Femur (tissue), 1 donor: ENCODE measurements at regions not wholly inside any gene's neighbourhood (a gene's known extent, or its start where the extent isn't known, plus 50 kb on each side); places are given as distances from the start of the nearest gene placed in this dataset.
"Not testable (repeated sequence)": the region's sequence is repeated elsewhere in the genome, so short reads cannot be mapped to it uniquely, and the experiment has no call there.

Experiments
- DNase-seq: peaks from one replicate; pipeline ENCODE4 v3.0.0-alpha.2; 2017

DNA sequence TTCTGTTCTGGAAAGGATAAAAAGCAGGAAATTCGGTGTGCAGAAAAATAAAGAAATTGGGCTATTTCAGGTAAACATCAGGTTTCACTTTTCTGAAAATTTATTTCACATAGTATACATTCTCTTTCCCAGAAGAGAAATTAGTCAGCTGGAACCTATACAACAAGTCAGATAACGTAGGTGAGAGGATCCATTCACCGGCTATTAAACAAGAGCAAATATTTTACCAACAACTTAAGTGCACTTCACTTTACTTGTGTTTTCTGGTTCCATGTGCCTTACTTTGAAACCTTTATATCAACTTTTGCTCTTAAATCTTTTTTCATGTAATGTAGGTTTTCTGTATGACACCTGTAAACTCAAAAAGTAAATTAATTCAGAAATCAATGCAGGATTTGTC is 839.7 kb downstream of the CDH11 start:
- no peak for DNase-seq

DNA sequence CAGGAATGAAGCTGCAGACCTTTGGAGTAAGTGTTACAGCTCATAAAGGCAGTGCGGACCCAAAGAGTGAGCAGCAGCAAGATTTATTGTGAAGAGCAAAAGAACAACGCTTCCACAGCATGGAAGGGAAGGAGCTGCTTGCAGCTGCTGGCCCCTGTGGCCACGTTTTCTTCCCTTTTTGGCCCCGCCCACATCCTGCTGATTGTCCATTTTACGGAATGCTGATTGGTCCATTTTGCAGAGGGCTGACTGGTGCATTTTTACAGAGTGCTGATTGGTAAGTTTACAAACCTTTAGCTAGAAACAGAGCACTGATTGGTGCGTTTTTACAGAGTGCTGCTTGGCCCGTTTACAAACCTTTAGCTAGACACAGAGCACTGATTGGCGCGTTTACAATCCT is 841.5 kb downstream of the CDH11 start:
- no peak for DNase-seq

DNA sequence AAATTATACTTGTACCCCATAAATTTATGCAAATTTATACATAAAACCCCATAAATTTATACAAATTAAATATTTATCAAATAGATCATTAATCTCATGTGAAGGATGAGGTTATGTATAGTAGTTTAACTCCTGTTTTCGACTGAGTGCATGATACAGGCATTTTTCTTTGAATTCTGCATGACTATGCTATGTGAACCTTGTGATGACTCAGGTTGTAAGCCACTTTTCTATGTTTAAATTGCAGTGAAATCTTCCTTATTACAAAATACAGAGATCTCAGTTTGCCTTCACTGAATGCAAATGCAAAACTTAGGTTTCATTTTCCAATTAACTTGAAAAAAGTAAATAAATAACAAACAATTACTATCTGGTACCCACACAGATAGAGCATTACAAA is 843.7 kb downstream of the CDH11 start:
- DNase-seq: no peak

DNA sequence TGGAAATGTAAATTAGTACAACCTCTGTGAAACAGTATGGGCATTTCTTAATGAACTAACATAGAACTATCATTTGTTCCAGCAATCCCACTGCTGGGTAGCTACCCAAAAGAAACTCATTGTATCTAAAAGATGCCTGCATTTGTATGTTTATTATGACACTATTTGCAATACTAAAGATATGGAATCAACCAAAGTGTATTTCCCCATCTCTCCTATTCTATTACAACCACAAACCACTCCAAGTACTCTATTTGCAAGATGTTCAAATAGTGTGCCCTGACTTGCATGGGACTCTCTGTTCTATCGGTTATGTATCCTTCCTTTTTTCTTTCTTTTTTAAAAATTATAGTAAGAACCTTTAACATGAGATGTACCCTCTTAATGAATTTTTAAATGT is 845.2 kb downstream of the CDH11 start:
- no peak for DNase-seq

DNA sequence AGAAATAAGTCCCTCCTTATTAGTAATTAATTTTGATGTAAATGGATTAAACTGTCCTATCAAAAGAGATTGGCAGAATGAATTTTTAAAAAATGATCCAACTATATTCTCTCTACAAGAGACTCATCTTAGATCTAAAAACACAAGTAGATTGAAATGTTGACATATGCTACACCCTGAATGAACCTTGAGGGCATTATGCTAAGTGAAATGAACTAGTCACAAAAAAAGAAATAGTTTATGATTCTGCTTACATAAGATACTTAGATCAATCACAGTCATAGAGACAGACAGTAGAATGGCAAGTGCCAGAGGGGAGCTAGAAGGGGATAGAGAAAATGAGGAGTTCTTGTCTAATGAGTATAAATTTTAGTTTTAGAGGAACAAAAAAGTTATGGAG is 849.8 kb downstream of the CDH11 start:
- no peak for DNase-seq

DNA sequence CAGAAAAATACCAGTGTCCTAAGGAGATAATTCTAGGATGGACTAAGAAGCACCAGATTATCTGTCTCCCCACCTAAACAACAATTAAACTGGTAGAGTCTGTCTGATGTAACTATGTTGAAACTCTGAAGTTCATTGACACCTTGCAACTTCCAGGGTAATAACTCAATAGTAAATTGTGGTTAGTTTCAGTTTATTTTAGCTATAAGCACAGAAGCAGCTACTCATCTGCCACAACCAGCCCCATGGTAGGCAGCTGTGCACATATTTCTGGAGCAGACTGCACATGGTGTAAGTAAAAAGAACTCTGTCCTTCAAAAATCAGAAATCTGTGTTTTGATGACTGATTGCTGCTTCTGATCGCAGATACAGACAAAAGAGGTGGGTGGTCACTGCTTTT is 852.1 kb downstream of the CDH11 start:
- no peak for DNase-seq

DNA sequence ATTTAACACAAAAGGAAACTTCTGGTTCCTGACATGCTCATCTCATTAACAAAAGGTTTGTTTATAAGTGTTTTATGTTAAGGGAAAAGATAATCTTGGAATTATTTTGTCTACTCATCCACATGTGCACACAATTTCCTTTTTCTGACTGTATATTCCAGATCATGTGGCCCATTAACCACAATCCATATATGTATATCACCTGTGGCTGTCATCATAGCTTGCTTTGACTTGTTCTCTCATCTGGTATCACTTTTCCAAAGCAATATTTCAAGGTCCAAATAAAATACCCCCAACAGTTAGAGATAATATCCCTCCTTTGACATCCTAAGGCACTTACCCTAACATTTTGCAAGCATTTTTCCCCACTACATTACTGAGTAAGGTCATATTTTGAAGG is 856.1 kb downstream of the CDH11 start:
- no peak for DNase-seq

DNA sequence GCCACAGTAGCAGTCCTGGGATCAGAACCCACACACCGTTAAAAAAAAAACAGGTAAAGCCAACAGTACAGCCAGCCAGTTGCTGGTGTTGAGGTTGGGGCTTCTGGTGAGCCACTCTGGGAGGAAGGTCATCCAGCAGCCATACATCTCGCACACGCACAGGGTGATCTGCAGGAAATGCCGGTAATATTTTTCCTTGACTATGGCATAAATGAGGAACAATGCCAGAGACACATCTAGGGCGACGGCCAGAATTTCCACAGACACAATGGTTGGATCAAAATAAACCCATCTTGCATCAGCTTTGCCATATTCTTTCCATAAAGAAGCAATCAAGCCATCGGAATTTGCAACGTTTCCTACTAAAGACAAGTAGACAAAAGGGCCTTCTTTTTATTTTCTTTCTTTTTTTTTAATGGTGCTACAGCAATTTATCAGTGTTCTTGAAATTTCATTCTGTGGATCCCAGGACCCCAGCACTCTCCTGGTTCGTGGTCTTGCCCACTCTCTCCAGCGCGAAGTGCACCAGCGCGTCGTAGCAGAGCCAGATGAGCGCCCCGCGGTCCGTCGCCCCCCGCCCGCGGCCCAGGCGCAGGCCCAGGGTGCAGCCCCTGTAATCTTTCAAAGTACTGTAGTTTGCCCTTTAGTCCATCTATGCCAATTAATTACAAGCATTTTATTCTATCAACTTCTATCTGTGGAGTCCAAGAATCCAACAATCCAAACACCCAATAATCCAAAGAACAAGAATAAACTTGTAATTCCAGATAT is 861.0 kb downstream of the CDH11 start:
- not testable (repeated sequence) for DNase-seq

DNA sequence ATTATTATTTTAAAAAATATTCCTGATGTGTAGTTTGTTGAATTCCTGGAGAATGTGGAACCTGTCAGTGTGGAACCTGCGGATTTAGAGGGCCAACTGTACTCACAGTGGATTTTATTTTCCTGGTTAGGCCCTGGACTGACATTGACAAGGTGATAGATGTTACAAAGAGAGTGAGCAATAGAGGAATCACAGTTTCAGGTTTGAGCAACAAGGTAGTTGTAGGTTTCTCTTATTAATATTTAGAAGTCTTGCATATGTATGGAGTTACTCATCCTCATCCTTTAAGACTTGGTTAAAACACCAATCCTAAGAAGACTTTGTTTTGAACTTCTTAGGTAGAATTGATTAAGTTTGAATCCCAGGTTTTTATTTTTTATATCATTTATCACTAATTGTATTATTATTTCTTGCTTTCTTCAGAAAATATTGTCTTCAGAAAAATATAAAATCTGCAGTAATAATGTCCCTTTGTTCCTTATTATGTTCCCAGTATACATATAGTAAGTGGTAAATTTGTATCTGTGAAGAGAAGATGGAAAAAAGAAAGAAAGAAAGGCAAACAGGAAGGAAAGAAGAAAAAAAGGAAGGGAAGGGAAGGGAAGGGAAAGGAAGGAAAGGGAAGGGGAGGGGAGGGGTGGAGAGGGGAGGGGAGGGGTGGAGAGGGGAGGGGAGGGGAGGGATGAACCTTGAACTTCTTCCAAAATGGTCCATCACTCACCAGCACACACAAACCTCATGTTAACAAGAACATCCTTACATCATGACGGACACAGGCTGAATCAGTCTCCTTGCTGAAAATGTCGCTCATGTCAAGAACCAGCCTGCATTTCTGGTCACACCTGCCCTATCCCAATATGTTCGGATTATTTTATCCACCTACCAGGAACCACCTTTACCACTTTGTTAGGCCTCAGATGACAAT is 867.2 kb downstream of the CDH11 start:
- DNase-seq: no peak

DNA sequence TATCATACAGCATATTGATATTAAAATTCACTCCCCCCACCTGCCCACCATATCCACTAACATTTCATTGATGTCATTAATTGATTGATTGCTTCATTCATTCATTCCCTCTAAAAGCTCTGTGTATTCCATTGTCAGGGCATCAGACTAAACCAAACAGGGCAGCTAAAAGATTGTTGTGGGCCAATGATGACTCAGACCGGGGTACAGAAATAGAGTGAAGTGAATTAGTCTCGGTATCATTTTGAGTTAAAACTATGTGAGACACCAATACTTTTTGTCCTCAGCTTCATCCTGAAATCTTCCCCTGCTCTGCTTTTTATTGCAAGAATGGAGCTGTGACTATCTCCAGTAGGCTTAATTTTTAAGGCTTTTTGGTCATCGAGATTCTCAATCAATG is 868.3 kb downstream of the CDH11 start:
- DNase-seq: no peak

DNA sequence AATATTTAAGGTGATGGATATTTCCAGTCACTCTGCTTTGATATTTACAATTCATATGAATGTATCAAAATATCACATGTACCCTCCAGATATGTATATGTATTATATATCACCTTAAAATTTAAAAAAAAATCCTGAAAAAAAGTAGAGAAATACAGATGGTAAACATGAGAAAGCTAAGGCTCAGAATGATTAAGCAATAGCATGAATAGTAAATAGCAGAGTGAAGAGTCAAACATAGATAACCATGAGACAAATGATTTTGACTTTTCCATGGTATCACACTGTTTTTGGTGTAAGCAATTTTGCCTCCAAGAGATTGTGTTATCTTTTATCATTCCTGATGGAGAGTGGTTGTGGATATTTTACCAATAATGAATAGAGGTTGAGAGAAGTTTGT is 868.8 kb downstream of the CDH11 start:
- no peak for DNase-seq

DNA sequence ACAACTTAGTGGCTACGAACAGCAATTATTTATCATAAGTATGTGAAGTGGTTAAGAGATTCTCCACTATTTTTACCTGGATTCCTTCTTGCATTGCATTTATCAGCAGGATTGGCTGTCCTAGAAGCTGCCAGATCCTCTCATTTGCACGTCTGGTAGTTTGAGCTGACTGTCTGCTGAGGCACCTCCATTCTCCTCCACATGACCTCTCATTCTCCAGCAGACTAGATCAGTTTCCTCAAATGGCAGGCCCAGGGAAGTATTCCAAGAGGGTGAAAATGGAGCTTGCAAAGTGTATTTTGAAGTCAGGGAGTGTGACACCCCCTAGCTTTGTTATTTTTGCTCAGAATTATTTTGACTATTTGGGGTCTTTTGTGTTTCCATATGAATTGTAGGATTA is 870.1 kb downstream of the CDH11 start:
- no peak for DNase-seq

DNA sequence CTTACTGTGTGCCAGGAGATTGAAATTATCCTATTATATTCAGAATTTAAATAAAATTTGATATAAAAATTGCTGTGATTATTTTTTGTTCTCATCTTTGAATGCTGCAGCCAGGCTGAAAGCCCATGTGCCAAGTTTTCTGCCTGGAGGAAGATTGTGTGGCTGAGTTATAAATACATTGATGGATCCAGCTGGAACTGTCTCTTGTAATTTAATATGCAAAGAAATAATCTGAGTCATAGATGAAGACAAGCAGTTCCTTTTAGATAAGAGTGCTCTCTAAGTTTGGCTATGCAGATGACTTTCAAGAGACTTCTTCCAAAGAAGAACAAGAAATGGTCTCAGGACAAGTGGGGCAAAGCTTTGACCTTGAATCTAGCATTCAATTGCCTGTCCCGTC is 871.0 kb downstream of the CDH11 start:
- no peak for DNase-seq

DNA sequence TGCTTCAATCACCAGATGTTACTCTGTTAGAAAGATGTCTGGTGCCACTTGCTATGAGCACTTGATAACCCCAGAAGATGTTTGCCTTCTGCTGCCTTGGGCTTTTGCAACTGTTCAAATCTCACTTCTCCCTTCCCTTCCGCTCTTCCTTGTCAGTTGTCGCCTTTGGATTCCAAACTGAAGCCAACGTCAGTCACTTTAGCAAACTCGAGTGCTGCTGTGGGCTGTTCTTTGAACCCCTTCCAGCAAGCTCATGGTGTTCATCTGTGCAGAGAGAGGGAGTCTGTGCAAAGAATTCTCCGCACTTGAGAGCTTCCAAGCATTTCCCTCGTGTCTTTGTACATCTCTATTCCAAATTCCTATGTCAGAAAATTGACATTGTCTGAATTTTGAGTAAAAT is 879.4 kb downstream of the CDH11 start:
- DNase-seq: no peak

DNA sequence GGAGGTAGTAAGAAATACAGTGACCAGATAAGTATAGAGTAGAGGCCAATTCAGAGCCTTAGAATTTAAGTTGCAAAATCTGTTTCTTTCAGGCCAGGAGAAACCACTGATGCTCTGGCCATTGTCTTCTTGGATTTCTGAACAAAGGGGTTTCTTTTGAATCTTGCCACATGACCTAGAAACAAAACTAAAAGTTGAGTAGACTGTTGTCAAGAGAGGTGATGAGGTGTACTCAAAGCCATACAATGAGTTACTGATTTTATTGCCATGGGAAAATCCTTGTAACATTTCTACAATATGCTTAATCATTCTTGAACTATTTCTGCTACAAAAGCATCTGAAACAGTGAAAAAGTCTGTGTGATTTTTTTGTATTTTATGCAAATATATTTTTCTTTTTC is 881.3 kb downstream of the CDH11 start:
- no peak for DNase-seq

DNA sequence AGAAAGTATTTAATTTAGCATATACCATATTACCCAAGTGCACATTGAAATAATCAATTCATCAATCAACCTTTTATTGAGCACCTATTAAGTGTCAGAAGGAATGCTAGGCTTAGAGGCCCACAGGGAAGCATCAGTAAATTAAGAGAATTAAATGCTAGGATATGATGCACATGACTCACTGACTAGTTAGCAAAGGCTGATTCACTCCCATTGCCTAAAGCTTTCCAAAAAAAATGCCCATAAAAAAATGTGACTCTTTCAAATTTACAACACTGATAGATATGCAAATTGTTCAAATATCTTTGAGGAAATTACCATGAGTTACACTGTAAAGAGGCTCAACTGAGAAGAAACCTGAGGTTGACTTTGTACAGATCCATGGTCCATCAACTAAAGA is 883.3 kb downstream of the CDH11 start:
- no peak for DNase-seq

DNA sequence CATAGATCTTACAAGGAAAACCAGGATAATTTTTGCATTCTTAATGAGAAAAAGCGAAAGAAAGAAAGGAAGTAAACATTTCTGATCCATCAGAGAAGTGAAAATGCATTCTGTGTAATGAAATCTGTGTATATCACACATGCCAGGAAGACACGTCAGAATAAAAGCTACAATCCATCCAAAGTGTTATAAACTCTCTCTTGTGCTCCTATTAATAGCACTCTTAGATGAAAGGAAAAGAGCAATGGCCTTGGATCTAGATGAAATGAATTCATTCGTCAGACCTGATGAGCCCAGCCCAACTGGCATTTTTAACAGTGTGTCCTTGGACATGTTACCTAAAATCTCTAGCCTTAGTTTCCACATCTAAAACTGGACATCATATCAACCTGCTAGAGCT is 885.5 kb downstream of the CDH11 start:
- no peak for DNase-seq

DNA sequence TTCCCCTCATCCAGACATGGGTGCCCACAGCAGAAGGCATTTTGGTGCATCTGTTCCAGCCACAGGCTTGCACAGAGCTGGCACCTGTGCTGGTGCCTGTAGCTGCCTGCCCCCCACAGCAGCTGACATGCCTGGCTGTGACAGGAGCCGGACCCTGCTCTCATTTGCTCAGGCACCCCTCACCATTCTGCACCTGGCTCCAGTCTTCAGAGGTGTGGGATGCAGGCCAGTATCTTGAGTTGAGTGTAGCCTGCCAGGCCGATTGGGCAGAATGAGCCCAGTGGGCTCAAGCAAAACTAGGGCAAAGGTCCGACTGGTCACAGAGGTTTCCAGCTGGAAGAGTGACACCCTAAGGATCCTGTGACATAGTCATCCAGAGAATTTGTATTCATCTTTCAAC is 887.7 kb downstream of the CDH11 start:
- DNase-seq: peak; percentile 42

DNA sequence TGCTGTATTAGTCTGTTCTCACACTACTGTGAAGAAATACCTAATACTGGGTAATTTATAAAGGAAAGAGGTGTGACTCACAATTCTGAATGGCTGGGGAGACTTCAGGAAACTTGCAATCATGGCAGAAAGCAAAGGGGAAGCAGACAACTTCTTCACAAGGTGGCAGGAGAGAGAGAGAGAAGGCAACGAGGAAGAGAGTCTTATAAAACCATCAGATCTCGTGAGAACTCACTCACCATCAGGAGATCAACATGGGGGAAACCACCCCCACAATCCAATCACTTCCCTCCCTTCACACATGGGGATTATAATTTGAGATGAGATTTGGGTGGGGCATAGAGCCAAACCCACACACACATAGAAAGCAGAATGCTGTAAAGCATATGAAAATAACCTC is 896.2 kb downstream of the CDH11 start:
- DNase-seq: no peak

DNA sequence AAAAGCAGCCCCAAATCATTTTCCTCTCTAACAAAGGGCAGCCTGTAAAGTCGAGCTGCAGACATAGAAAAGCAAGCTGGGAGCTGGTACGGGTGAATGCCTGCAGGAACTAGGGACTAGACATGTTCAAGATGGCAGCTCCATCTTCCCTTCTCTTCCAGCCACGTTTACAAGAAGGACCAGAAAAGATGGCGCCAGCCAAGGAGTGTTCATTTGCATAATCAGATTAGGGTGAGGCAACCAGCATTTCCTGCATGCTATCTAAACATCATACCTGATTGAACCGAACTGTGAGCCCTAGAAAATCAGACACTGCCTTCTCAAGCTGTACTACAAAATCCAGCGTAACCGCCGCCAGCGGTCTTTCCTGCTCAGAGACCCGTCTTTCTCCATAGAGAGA is 896.8 kb downstream of the CDH11 start:
- no peak for DNase-seq

DNA sequence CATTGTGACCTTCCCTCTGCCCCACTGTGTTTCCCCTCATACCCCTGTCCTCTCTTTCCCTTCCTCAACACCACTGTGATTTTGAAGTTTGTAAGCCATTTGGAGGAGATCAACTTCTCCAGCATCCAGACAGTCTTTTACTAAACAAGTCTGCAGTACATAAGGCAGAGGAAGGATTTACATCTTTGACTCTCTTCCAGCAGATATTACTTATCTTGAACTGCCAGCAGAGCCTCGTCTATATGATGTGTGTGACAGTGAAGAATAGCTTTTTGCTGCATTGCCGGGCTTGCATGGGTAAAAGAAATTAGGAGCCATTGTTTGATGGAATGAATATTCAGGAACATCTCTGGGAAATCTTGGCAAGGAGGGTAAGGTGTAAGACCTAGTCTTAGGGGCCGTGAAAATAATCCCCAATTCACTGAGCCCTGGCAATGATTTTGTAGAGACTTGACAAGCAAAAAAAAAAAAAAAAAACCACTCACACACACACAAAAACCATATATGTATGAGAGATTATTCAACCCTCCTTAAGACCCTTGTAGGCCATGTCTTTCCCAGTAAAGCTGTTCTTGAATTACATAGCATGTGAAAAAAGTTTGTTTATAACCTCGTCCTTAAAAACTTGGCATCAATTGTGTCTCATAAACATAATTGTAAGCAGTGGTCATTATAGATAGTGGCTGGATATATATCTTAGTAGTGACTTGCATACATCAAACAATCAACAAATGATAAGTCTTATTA is 903.9 kb downstream of the CDH11 start:
- no peak for DNase-seq

DNA sequence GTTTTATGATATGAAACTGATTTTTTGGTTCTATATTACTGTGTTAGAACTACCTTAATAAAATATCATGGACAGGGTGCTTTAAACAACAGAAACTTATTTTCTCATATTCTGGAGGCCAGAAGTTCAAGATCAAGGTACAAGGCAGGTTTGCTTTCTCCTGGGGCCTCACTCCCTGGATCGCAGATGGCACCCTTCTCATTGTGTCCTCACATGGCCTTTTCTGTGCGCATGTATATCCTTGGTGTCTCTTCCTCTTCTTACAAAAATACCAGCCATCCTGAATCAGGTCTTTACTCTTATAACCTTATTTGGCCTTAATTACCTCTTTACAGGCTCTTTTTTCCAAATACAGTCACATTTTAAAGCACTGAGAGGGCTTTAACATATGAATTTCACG is 906.1 kb downstream of the CDH11 start:
- no peak for DNase-seq

DNA sequence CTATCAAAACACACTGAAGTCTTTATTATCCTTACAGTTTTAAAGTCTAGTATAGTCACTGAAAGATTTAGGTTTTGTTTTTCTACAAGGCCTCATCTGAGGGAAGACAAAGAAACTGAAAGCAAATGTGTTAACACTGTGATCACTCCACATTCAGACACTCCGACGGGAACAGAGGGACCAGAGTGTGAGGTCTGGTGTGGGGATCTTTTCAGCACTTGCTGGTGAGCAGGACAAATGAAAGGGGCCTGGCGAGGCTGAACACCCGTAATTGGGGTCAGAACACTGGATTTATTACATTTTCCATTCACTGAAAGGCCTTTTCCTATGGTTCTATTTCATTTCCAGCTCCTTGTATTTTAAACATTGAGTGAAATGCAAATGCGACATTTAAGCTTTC is 910.5 kb downstream of the CDH11 start:
- DNase-seq: no peak

DNA sequence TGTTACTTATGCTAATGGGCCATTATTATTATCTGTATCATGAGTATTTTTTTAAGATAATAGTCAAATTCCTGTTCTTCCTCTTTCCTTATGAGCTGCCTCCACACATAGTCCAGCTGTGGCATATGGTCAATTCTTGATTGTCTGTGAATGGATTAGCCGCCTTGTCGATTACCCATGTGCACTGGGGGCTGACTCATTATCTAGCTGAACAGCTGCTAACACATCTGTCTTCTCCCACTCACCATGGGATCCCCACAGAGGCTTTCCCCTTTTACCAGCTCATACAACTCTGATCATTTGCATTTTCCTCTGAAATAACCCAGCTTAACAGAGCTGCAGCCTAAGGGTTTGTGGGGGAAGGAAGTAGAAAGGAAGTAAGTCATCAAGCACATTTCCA is 915.0 kb downstream of the CDH11 start:
- DNase-seq: no peak
